Omental fat pad (tissue), 3 donors: ENCODE measurements at regions not wholly inside any gene's neighbourhood (a gene's known extent, or its start where the extent isn't known, plus 50 kb on each side); places are given as distances from the start of the nearest gene placed in this dataset.

Experiments used
- ATAC-seq: fragments of 150-250 bp; one replicate; pipeline ENCODE4 v1.9.1; 2016; ENCODE audit warnings: mild to moderate bottlenecking, moderate library complexity; ENCODE audit not compliant: low FRiP score
- DNase-seq: peaks from one replicate; pipeline ENCODE4 v3.0.0-alpha.2; 2019; ENCODE audit warnings: low spot score
- TF ChIP-seq, protein P1 (sequence below), 3 donors: fragments of 450-650 bp; IDR thresholded peaks; one replicate each; pipeline ENCODE4 v1.5.1; 2016 to 2017; ENCODE audit warnings: antibody characterized with exemption in 3 of 3, mild to moderate bottlenecking in 3 of 3, moderate library complexity in 2 of 3

DNA sequence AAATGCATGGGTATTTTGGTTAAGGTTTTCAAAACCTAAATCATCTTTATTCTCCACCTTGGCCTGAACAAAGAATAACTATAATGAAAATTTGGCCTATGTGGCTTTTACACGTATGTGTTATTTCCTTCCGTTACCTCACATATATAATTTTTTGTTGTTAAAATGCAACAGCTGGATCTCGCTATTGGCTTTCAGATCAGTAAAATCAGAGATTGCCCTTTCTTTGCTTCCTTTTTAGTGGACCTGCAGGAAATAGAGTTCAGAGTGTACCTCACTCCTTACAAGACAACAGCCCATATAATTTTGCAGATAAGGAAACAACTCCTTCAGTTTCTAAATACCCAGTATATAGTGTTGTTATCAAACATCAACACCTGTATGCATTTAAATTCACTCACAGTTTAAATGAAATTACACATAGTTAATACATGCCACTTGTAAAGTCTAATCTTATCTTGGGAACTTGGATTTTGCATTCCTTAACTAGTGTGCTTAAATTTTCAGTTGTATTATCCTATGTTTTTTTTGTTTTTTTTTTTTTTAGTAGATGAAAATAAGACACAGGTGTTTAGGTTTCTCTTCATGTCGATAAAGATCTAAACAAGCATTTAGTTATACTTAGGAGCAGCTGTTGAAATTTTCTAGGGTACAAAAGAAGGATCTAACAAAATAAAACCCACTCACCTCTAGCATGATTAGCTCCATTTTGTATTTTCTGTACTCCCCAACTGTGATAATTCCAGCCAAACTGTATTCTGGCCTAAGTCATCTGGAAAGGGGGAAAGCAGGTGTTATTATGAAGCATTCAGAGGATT is 96.2 kb upstream of the SPRY1 start:
- TF ChIP-seq, protein P1, sequence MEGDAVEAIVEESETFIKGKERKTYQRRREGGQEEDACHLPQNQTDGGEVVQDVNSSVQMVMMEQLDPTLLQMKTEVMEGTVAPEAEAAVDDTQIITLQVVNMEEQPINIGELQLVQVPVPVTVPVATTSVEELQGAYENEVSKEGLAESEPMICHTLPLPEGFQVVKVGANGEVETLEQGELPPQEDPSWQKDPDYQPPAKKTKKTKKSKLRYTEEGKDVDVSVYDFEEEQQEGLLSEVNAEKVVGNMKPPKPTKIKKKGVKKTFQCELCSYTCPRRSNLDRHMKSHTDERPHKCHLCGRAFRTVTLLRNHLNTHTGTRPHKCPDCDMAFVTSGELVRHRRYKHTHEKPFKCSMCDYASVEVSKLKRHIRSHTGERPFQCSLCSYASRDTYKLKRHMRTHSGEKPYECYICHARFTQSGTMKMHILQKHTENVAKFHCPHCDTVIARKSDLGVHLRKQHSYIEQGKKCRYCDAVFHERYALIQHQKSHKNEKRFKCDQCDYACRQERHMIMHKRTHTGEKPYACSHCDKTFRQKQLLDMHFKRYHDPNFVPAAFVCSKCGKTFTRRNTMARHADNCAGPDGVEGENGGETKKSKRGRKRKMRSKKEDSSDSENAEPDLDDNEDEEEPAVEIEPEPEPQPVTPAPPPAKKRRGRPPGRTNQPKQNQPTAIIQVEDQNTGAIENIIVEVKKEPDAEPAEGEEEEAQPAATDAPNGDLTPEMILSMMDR (IDR thresholded peaks at IDR 0.05), result no peak
- ATAC-seq (no peak), DNase-seq (no peak)

DNA sequence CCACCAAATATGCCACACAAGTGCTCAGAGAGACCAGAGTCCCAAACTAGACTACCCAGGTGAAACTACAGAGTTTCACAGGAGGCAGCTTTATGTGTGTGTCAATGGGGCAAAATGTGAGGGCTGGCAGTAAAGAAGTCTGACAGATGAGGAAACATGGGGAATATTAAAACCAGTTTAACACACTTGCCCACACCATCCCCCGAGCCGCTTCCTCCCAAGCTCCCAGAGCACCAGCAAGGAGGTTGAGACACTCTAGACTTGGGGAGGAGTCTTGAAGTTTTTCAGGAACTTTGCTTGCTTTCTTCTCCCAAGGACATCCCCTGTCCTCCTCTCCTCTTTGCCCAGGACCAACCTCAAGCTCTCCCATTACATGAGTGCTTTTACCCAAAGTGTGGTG is 94.7 kb upstream of the SPRY1 start:
- no peak for ATAC-seq
- no peak for DNase-seq
- TF ChIP-seq, protein P1 (IDR thresholded peaks at IDR 0.05), result no peak

DNA sequence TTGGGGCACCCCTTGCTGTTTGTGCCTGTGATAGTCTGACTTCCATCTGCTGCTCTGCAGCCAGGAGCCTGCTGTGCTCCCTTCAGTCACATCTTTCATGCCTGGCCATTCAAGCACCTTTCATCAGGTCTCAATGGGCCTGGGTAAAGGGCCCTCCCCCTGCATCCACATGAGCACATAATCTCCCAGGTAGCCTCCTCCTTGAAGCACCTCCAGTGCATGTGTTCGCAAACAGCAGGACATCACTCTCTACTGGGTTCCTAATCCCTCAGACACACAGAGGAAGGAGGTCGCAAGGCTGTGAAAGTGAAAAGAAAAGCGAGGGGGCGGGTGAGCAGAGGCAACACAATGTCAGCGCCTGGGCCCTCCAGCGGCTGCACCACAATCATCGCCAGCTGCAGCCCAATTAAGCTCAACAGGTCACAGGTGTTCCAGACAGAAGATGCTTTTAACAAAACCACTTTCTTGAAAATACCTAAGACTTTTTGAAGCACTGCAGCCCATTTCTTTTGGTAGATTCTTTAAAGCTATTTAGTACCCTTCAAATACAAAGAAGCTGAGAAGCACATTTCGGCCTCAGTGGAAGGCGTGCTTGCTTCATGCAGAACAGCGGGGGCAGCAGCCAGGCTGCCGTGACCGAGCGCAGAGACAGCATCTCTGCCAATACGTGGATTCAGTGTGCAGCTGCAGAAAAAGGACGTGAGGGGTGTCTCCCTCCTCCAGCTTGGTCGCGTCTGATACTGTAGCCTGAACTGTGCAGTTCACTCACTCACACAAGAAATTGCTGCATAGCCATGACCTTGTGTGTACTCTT is 92.2 kb upstream of the SPRY1 start:
- no peak for ATAC-seq
- DNase-seq, result no peak
- TF ChIP-seq, protein P1 (IDR thresholded peaks at IDR 0.05), result no peak

DNA sequence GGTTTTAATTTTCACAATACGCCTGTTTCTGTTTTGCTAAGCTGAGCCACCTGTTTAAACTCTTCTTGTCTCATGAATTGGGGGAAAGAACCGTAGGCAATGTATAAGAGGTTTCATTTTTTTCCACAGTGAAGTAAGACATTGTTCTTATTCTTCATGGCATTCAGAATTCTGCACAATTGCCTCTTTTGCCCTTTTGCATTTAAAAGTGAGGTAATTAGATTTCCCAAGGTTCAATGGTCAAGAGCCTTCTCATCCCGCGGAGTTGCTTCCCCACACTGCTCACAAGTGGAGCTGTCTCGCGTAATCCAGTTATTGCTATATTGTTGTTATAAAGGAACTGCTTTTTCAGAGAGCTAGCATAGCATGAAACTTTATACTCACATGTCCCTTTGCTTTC is 90.9 kb upstream of the SPRY1 start:
- ATAC-seq, result no peak
- TF ChIP-seq, protein P1 (IDR thresholded peaks at IDR 0.05), result no peak
- DNase-seq, result no peak

DNA sequence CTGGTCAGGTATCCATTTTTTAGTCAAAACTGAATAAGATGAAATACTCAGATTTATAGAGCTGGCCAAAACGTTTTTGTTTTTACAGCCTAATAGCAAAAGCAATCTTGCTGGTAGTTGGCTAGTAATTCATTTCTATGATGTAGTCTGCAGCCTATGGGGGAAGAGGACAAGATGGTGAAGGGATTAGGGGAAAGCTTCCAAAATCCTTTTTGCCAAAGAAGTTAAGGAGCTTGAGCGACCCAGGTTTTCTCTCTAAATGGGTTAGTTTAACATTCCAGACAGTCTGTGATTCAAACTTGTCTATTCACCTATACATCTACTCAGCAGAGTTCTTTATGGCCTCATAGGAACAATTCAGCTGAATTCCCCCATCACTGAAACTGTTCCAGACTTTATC is 89.8 kb upstream of the SPRY1 start:
- TF ChIP-seq, protein P1 (IDR thresholded peaks at IDR 0.05), result no peak
- no peak for ATAC-seq
- DNase-seq, result no peak

DNA sequence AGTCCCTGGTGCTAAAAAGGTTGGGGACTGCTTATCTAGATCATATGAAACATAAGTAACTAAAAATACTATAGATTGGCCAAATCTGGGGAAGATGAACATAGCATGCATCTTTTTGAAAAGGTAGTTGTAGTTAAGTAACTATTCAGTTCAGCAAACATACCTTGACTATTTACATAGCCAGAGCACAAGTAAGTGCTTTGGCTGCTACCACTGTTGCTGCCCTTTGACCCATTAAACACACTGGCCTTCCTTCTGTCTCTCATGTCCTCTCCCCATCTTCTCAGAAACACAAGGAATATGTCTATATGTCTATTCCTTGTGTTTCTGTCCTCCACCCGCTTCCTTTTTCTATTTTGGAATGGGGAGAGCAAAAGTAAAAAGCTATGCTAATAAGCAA is 87.9 kb upstream of the SPRY1 start:
- TF ChIP-seq, protein P1 (IDR thresholded peaks at IDR 0.05), result no peak
- DNase-seq (no peak), ATAC-seq (no peak)
